GM18951 (cell line): ENCODE measurements at regions not wholly inside any gene's neighbourhood (a gene's known extent, or its start where the extent isn't known, plus 50 kb on each side); places are given as distances from the start of the nearest gene placed in this dataset.
"Not testable (repeated sequence)": the region's sequence is repeated elsewhere in the genome, so short reads cannot be mapped to it uniquely, and the experiment has no call there.

Source experiments
- POLR2A ChIP-seq: IDR thresholded peaks from 4 replicates; pipeline ENCODE4 v1.6.1; 2011; ENCODE audit warnings: mild to moderate bottlenecking; ENCODE audit not compliant: insufficient read length, insufficient read depth; ENCODE audit errors: extremely low read depth
- in situ Hi-C: fragments of 300-500 bp; cut with MboI; formaldehyde crosslinking; loops from one replicate; pipeline ENCODE4 v1.12.0; 2022; ENCODE audit warnings: low sequenced_read_pairs, mixed read lengths, inconsistent platforms; ENCODE audit not compliant: unreplicated experiment

GRCh38 chr1:235059221-235059620, 69.4 kb downstream of the TOMM20 start:
- TF ChIP-seq POLR2A: no peak
- in situ Hi-C loops: no loop called here

GRCh38 chr1:235058695-235059094, 69.9 kb downstream of the TOMM20 start:
- in situ Hi-C loops: no loop called here
- TF ChIP-seq POLR2A: no peak

- TF ChIP-seq POLR2A: no peak
- in situ Hi-C loops: no loop called here
These were observed 71.0 kb downstream of the TOMM20 start for GRCh38 chr1:235057385-235058306.

- in situ Hi-C loops: no loop called here
These were observed 71.7 kb downstream of the TOMM20 start for GRCh38 chr1:235056937-235057336.

GRCh38 chr1:235054936-235055335, 73.7 kb downstream of the TOMM20 start:
- in situ Hi-C loops: no loop called here
- no peak for TF ChIP-seq POLR2A

More at GRCh38 chr1:235056937-235057336, 71.7 kb downstream of the TOMM20 start:
- no peak for TF ChIP-seq POLR2A

- TF ChIP-seq POLR2A: no peak
- in situ Hi-C loops: no loop called here
These were observed 74.2 kb downstream of the TOMM20 start for GRCh38 chr1:235054466-235054865.

GRCh38 chr1:235052067-235053008, 76.3 kb downstream of the TOMM20 start:
- TF ChIP-seq POLR2A: no peak
- in situ Hi-C loops: no loop called here

- in situ Hi-C loops: no loop called here
These were observed 77.1 kb downstream of the TOMM20 start for GRCh38 chr1:235051521-235051920.

GRCh38 chr1:235050911-235051360, 77.7 kb downstream of the TOMM20 start:
- in situ Hi-C loops: no loop called here
- TF ChIP-seq POLR2A: no peak

More at GRCh38 chr1:235051521-235051920, 77.1 kb downstream of the TOMM20 start:
- no peak for TF ChIP-seq POLR2A

GRCh38 chr1:235049716-235050378, 78.8 kb downstream of the TOMM20 start:
- in situ Hi-C loops: not testable (repeated sequence)

- in situ Hi-C loops: no loop called here
- TF ChIP-seq POLR2A: no peak
These were observed 79.4 kb downstream of the TOMM20 start for GRCh38 chr1:235049217-235049616.

GRCh38 chr1:235047331-235047871, 81.2 kb downstream of the TOMM20 start:
- in situ Hi-C loops: no loop called here
- TF ChIP-seq POLR2A: no peak
